H9 (cell line): ENCODE measurements at regions not wholly inside any gene's neighbourhood (a gene's known extent, or its start where the extent isn't known, plus 50 kb on each side); places are given as distances from the start of the nearest gene placed in this dataset.

ENCODE experiments used
- DNase-seq: peaks from one replicate; pipeline ENCODE4 v3.0.0-alpha.2; 2017
- H2AFZ ChIP-seq: one replicate; pipeline ENCODE4 v1.6.1; 2013; ENCODE audit warnings: mild to moderate bottlenecking, low read length, control low read depth, moderate library complexity
- H2AK5ac ChIP-seq: 2 replicates; pipeline ENCODE4 v1.6.1; 2013; ENCODE audit warnings: low read length, control low read depth, mixed read lengths; ENCODE audit not compliant: insufficient read length
- H2BK120ac ChIP-seq: one replicate; pipeline ENCODE4 v1.6.1; 2013; ENCODE audit warnings: low read depth, mild to moderate bottlenecking, low read length, control low read depth, inconsistent platforms; ENCODE audit not compliant: poor library complexity, severe bottlenecking
- H2BK12ac ChIP-seq: 2 replicates; pipeline ENCODE4 v1.6.1; 2013; ENCODE audit warnings: low read length, control low read depth, mixed read lengths, low read depth; ENCODE audit not compliant: insufficient read length
- H2BK15ac ChIP-seq: 2 replicates; pipeline ENCODE4 v1.6.1; 2013; ENCODE audit warnings: low read depth, low read length, control low read depth
- H2BK20ac ChIP-seq: one replicate; pipeline ENCODE4 v1.6.1; 2013; ENCODE audit warnings: low read depth, mild to moderate bottlenecking, low read length, control low read depth, inconsistent platforms; ENCODE audit not compliant: poor library complexity, severe bottlenecking
- H2BK5ac ChIP-seq: 2 replicates; pipeline ENCODE4 v1.6.1; 2013; ENCODE audit warnings: low read length, control low read depth, mixed read lengths; ENCODE audit not compliant: insufficient read length
- H3K14ac ChIP-seq: 2 replicates; pipeline ENCODE4 v1.6.1; 2013; ENCODE audit warnings: low read length, control low read depth; ENCODE audit not compliant: insufficient read depth
- H3K18ac ChIP-seq: 2 replicates; pipeline ENCODE4 v1.6.1; 2013; ENCODE audit warnings: low read depth, mild to moderate bottlenecking, mixed read lengths, low read length, control low read depth; ENCODE audit not compliant: insufficient read length
- H3K23ac ChIP-seq: 2 replicates; pipeline ENCODE4 v1.6.1; 2013; ENCODE audit warnings: low read length, control low read depth, mixed read lengths, low read depth; ENCODE audit not compliant: insufficient read length
- H3K23me2 ChIP-seq: 2 replicates; pipeline ENCODE4 v1.6.1; 2013; ENCODE audit warnings: low read depth, mild to moderate bottlenecking, mixed read lengths, low read length, control low read depth; ENCODE audit not compliant: insufficient read length, poor library complexity, severe bottlenecking
- H3K27ac ChIP-seq: 2 replicates; pipeline ENCODE4 v1.5.1; 2013; ENCODE audit warnings: low read length, control low read depth, mixed read lengths, low read depth; ENCODE audit not compliant: insufficient read length
- H3K27me3 ChIP-seq: 2 replicates; pipeline ENCODE4 v1.6.1; 2013; ENCODE audit warnings: low read length, control low read depth, inconsistent platforms; ENCODE audit not compliant: insufficient read depth
- H3K4ac ChIP-seq: 2 replicates; pipeline ENCODE4 v1.6.1; 2013; ENCODE audit warnings: low read depth, mild to moderate bottlenecking, control low read depth, inconsistent platforms, low read length, moderate library complexity
- H3K4me1 ChIP-seq: 2 replicates; pipeline ENCODE4 v1.6.1; 2013; ENCODE audit warnings: low read length, control low read depth, inconsistent platforms; ENCODE audit not compliant: insufficient read depth
- H3K4me2 ChIP-seq: 2 replicates; pipeline ENCODE4 v1.6.1; 2013; ENCODE audit warnings: low read length, control low read depth, mixed read lengths; ENCODE audit not compliant: insufficient read length, insufficient read depth
- H3K56ac ChIP-seq: 2 replicates; pipeline ENCODE4 v1.6.1; 2013; ENCODE audit warnings: low read depth, mild to moderate bottlenecking, mixed read lengths, low read length, control low read depth; ENCODE audit not compliant: insufficient read length
- H3K79me1 ChIP-seq: 2 replicates; pipeline ENCODE4 v1.6.1; 2013; ENCODE audit warnings: low read depth, mild to moderate bottlenecking, moderate library complexity, low read length, control low read depth, inconsistent platforms; ENCODE audit not compliant: insufficient read depth, poor library complexity, severe bottlenecking
- H3K79me2 ChIP-seq: 2 replicates; pipeline ENCODE4 v1.6.1; 2013; ENCODE audit warnings: low read length, control low read depth, inconsistent platforms; ENCODE audit not compliant: insufficient read depth
- H3K9ac ChIP-seq: 2 replicates; pipeline ENCODE4 v1.6.1; 2013; ENCODE audit warnings: low read length, control low read depth, mixed read lengths; ENCODE audit not compliant: insufficient read length; ENCODE audit errors: extremely low read depth
- H3K9me3 ChIP-seq: one replicate; pipeline ENCODE4 v1.6.1; 2013; ENCODE audit warnings: low read depth, low read length, inconsistent platforms; ENCODE audit not compliant: control insufficient read depth
- H3T11ph ChIP-seq: one replicate; pipeline ENCODE4 v1.6.1; 2013; ENCODE audit warnings: mild to moderate bottlenecking, low read length, control low read depth, inconsistent platforms
- H4K20me1 ChIP-seq: one replicate; pipeline ENCODE4 v1.6.1; 2013; ENCODE audit not compliant: control insufficient read depth, insufficient read length, insufficient read depth
- H4K5ac ChIP-seq: 2 replicates; pipeline ENCODE4 v1.6.1; 2013; ENCODE audit warnings: low read depth, mild to moderate bottlenecking, mixed read lengths, low read length, control low read depth; ENCODE audit not compliant: insufficient read length
- H4K8ac ChIP-seq: replicated peaks from 2 replicates; pipeline ENCODE4 v1.6.1; 2013; ENCODE audit warnings: low read length, control low read depth, mixed read lengths, low read depth; ENCODE audit not compliant: insufficient read length
- H4K91ac ChIP-seq: 2 replicates; pipeline ENCODE4 v1.6.1; 2013; ENCODE audit warnings: low read depth, mild to moderate bottlenecking, moderate library complexity, mixed read lengths, low read length, control low read depth; ENCODE audit not compliant: insufficient read length
- H3K27ac Mint-ChIP-seq, 3 experiments: 2 replicates in 2 of 3; 3 replicates in 1 of 3; pipeline ENCODE4 v1.8.0; 2020 to 2021; ENCODE audit warnings: mixed read lengths in 3 of 3, mild to moderate bottlenecking in 1 of 3, moderate library complexity in 1 of 3
- H3K27me3 Mint-ChIP-seq: 2 replicates; pipeline ENCODE4 v1.8.0; 2021; ENCODE audit warnings: low read depth, mild to moderate bottlenecking, moderate library complexity, mixed read lengths
- H3K36me3 Mint-ChIP-seq, 3 experiments: 2 replicates in 2 of 3; 3 replicates in 1 of 3; pipeline ENCODE4 v1.8.0; 2020 to 2021; ENCODE audit warnings: low read depth in 3 of 3, mixed read lengths in 3 of 3; ENCODE audit not compliant: insufficient read depth in 1 of 3
- H3K4me1 Mint-ChIP-seq, 2 experiments: 2 replicates each; pipeline ENCODE4 v1.8.0; 2020; ENCODE audit warnings: mixed read lengths in 2 of 2
- H3K4me3 Mint-ChIP-seq, 2 experiments: 2 replicates in 1 of 2; 3 replicates in 1 of 2; pipeline ENCODE4 v1.8.0; 2020 to 2021; ENCODE audit warnings: mild to moderate bottlenecking in 2 of 2, mixed read lengths in 2 of 2, moderate library complexity in 1 of 2
- H3K9me3 Mint-ChIP-seq, 2 experiments: 2 replicates in 1 of 2; 3 replicates in 1 of 2; pipeline ENCODE4 v1.8.0; 2020; ENCODE audit warnings: mild to moderate bottlenecking in 2 of 2, mixed read lengths in 2 of 2, moderate library complexity in 1 of 2
- WGBS: extraction: QIAGEN DNeasy Blood & Tissue Kit; methylation state at CpG from one replicate; pipeline ENCODE4 v1.1.7; 2013; ENCODE audit warnings: missing lambda C conversion rate, low lambda C conversion rate, mixed read lengths; ENCODE audit not compliant: insufficient read length; ENCODE audit errors: extremely low coverage; 5-methylcytosine and 5-hydroxymethylcytosine counted together
- TF ChIP-seq, protein P1 (sequence below): fragments of 200-600 bp; sonication (generic); conservative IDR thresholded peaks from 3 replicates; pipeline ENCODE4 v1.8.0; 2021; ENCODE audit warnings: antibody characterized with exemption, mild to moderate bottlenecking

GRCh38 chrX:793216-793770, 162.7 kb downstream of the SHOX start:
- H3K56ac ChIP-seq, result no peak overlapping the region
- no peak overlapping the region for H2BK120ac ChIP-seq
- peak overlapping the region in 2 of 3 experiments; percentile 52 to 68; a peak in 3 of 7 replicates for H3K27ac Mint-ChIP-seq
- H2BK12ac ChIP-seq, result no peak overlapping the region
- H3K27me3 ChIP-seq, result no peaks in the 10 kb centered on the region
- H2BK15ac ChIP-seq, result no peak overlapping the region
- H2AK5ac ChIP-seq, result no peak overlapping the region
- H3K4ac ChIP-seq, result no peak overlapping the region
- H3K9me3 Mint-ChIP-seq, result no peaks in the 10 kb centered on the region; a peak in 1 of 5 replicates
- H3K4me2 ChIP-seq, result no peak overlapping the region
- no peaks in the 10 kb centered on the region for H3K23me2 ChIP-seq
- no peak overlapping the region for H4K91ac ChIP-seq
- no peak overlapping the region for H3K23ac ChIP-seq
- peaks cover 39 to 52% of the 10 kb centered on the region in 2 experiments for H3K4me1 Mint-ChIP-seq
- H3T11ph ChIP-seq, result no peak overlapping the region
- no peak overlapping the region for H3K4me3 Mint-ChIP-seq
- H3K9me3 ChIP-seq, result no peaks in the 10 kb centered on the region
- H3K14ac ChIP-seq, result no peak overlapping the region
- H3K27me3 Mint-ChIP-seq, result no peaks in the 10 kb centered on the region; the same call in 1 of the 2 replicates
- H2AFZ ChIP-seq, result no peak overlapping the region
- H2BK20ac ChIP-seq, result no peak overlapping the region
- H3K36me3 Mint-ChIP-seq, result no peaks in the 10 kb centered on the region
- TF ChIP-seq, protein P1, sequence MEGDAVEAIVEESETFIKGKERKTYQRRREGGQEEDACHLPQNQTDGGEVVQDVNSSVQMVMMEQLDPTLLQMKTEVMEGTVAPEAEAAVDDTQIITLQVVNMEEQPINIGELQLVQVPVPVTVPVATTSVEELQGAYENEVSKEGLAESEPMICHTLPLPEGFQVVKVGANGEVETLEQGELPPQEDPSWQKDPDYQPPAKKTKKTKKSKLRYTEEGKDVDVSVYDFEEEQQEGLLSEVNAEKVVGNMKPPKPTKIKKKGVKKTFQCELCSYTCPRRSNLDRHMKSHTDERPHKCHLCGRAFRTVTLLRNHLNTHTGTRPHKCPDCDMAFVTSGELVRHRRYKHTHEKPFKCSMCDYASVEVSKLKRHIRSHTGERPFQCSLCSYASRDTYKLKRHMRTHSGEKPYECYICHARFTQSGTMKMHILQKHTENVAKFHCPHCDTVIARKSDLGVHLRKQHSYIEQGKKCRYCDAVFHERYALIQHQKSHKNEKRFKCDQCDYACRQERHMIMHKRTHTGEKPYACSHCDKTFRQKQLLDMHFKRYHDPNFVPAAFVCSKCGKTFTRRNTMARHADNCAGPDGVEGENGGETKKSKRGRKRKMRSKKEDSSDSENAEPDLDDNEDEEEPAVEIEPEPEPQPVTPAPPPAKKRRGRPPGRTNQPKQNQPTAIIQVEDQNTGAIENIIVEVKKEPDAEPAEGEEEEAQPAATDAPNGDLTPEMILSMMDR, result no peak
- H3K79me2 ChIP-seq, result no peaks in the 10 kb centered on the region
- H2BK5ac ChIP-seq, result no peak overlapping the region
- H3K79me1 ChIP-seq, result no peaks in the 10 kb centered on the region
- no peak overlapping the region for H3K9ac ChIP-seq
- peak; percentile 45 for DNase-seq
- no CpG with 5 or more reads among the region's 24 CpGs for WGBS
- no peaks in the 10 kb centered on the region for H4K20me1 ChIP-seq
- no peak overlapping the region for H4K8ac ChIP-seq
- H4K5ac ChIP-seq, result no peak overlapping the region
- H3K27ac ChIP-seq, result no peak overlapping the region
- H3K18ac ChIP-seq, result peak overlapping the region; percentile 7
- peaks cover 5% of the 10 kb centered on the region; the same call in 1 of the 2 replicates for H3K4me1 ChIP-seq
